SK-N-SH (cell line): ENCODE measurements at regions not wholly inside any gene's neighbourhood (a gene's known extent, or its start where the extent isn't known, plus 50 kb on each side); places are given as distances from the start of the nearest gene placed in this dataset.

ENCODE experiments used
- EP300 ChIP-seq, 2 experiments: IDR thresholded peaks; 2 replicates each; pipeline versions ENCODE4 v1.4.0 to v1.6.1; 2012; ENCODE audit warnings: borderline replicate concordance in 1 of 2, low read depth in 1 of 2, low read length in 1 of 2
- GABPA ChIP-seq: IDR thresholded peaks from 2 replicates; pipeline ENCODE4 v1.4.0; 2012; ENCODE audit warnings: low read depth, mild to moderate bottlenecking
- MEF2A ChIP-seq: IDR thresholded peaks from 2 replicates; pipeline ENCODE4 v1.4.0; 2012; ENCODE audit warnings: low read depth, borderline replicate concordance
- SIN3A ChIP-seq: IDR thresholded peaks from 2 replicates; pipeline ENCODE4 v1.6.1; 2012; ENCODE audit warnings: low read depth, mild to moderate bottlenecking, low read length, moderate library complexity, borderline replicate concordance
- TAF1 ChIP-seq: IDR thresholded peaks from 2 replicates; pipeline ENCODE4 v1.6.1; 2012; ENCODE audit warnings: low read depth, mild to moderate bottlenecking, low read length, moderate library complexity, borderline replicate concordance
- YY1 ChIP-seq: IDR thresholded peaks from 2 replicates; pipeline ENCODE4 v1.4.0; 2012; ENCODE audit warnings: low read depth, mild to moderate bottlenecking
- TF ChIP-seq, protein P1 (sequence below): fragments of 200-600 bp; sonication (generic); IDR thresholded peaks from 2 replicates; pipeline ENCODE4 v1.6.1; 2017; ENCODE audit warnings: antibody characterized with exemption, mild to moderate bottlenecking, moderate library complexity
- TF ChIP-seq, protein P2 (sequence below): IDR thresholded peaks from 2 replicates; pipeline ENCODE4 v1.4.0; 2012; ENCODE audit warnings: low read depth
- TF ChIP-seq, protein P3 (sequence below): fragments of 150-350 bp; IDR thresholded peaks from 2 replicates; pipeline ENCODE4 v1.6.1; 2017; ENCODE audit warnings: antibody characterized with exemption, low read length, low read depth, borderline replicate concordance

GRCh38 chr3:184652465-184652864 lies 59.4 kb downstream of the MAGEF1 start:
- TF ChIP-seq, protein P1, sequence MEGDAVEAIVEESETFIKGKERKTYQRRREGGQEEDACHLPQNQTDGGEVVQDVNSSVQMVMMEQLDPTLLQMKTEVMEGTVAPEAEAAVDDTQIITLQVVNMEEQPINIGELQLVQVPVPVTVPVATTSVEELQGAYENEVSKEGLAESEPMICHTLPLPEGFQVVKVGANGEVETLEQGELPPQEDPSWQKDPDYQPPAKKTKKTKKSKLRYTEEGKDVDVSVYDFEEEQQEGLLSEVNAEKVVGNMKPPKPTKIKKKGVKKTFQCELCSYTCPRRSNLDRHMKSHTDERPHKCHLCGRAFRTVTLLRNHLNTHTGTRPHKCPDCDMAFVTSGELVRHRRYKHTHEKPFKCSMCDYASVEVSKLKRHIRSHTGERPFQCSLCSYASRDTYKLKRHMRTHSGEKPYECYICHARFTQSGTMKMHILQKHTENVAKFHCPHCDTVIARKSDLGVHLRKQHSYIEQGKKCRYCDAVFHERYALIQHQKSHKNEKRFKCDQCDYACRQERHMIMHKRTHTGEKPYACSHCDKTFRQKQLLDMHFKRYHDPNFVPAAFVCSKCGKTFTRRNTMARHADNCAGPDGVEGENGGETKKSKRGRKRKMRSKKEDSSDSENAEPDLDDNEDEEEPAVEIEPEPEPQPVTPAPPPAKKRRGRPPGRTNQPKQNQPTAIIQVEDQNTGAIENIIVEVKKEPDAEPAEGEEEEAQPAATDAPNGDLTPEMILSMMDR: no peak
- TF ChIP-seq, protein P2, sequence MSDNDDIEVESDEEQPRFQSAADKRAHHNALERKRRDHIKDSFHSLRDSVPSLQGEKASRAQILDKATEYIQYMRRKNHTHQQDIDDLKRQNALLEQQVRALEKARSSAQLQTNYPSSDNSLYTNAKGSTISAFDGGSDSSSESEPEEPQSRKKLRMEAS: no peak
- TF ChIP-seq GABPA: no peak
- no peak for TF ChIP-seq MEF2A
- TF ChIP-seq TAF1: no peak
- TF ChIP-seq EP300 (IDR thresholded peaks at IDR 0.05; ENCODE audit: borderline replicate concordance in 1 of 2, low read depth in 1 of 2, low read length in 1 of 2): no peak
- no peak for TF ChIP-seq SIN3A
- TF ChIP-seq, protein P3, sequence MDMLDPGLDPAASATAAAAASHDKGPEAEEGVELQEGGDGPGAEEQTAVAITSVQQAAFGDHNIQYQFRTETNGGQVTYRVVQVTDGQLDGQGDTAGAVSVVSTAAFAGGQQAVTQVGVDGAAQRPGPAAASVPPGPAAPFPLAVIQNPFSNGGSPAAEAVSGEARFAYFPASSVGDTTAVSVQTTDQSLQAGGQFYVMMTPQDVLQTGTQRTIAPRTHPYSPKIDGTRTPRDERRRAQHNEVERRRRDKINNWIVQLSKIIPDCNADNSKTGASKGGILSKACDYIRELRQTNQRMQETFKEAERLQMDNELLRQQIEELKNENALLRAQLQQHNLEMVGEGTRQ: no peak
- TF ChIP-seq YY1: no peak
